Spleen (tissue), 11 donors: ENCODE measurements at regions not wholly inside any gene's neighbourhood (a gene's known extent, or its start where the extent isn't known, plus 50 kb on each side); places are given as distances from the start of the nearest gene placed in this dataset.

Experiments
- DNase-seq: peaks from one replicate; pipeline ENCODE4 v3.0.0-alpha.2; 2020
- H3K27ac ChIP-seq, 8 donors: fragments of 200-600 bp; sonication (generic) in 7 of 8; 1 replicate in 4 of 8; 2 replicates in 4 of 8; pipeline versions ENCODE4 v1.5.0 to v1.8.0; 2016 to 2021; ENCODE audit warnings: inconsistent platforms in 4 of 8, mild to moderate bottlenecking in 4 of 8, moderate library complexity in 1 of 8
- H3K27me3 ChIP-seq, 7 donors: fragments of 200-600 bp; sonication (generic) in 6 of 7; replicated peaks in 1 of 7; 1 replicate in 4 of 7; 2 replicates in 3 of 7; pipeline versions ENCODE4 v1.5.0 to v1.8.0; 2016 to 2021; ENCODE audit warnings: inconsistent platforms in 3 of 7, mild to moderate bottlenecking in 1 of 7
- H3K36me3 ChIP-seq, 6 donors: fragments of 200-600 bp; sonication (generic) in 5 of 6; 1 replicate in 4 of 6; 2 replicates in 2 of 6; pipeline versions ENCODE4 v1.5.0 to v1.8.0; 2016 to 2021; ENCODE audit warnings: inconsistent platforms in 2 of 6
- H3K4me1 ChIP-seq, 6 donors: fragments of 200-600 bp; sonication (generic) in 5 of 6; 1 replicate in 3 of 6; 2 replicates in 3 of 6; pipeline versions ENCODE4 v1.5.0 to v1.8.0; 2016 to 2021; ENCODE audit warnings: inconsistent platforms in 3 of 6
- H3K4me3 ChIP-seq, 8 donors: fragments of 200-600 bp; sonication (generic) in 7 of 8; 1 replicate in 4 of 8; 2 replicates in 4 of 8; pipeline versions ENCODE4 v1.5.0 to v1.8.0; 2016 to 2021; ENCODE audit warnings: inconsistent platforms in 4 of 8, mild to moderate bottlenecking in 4 of 8, moderate library complexity in 2 of 8
- H3K9me3 ChIP-seq, 8 donors: fragments of 200-600 bp; sonication (generic) in 7 of 8; 1 replicate in 4 of 8; 2 replicates in 4 of 8; pipeline versions ENCODE4 v1.5.0 to v1.8.0; 2016 to 2021; ENCODE audit warnings: inconsistent platforms in 4 of 8
- CTCF ChIP-seq, 11 experiments: fragments of 200-600 bp in 7 of 11; fragments of 450-650 bp in 4 of 11; sonication (generic) in 4 of 11; IDR thresholded peaks in 8 of 11; conservative IDR thresholded peaks in 3 of 11; 1 replicate in 7 of 11; 2 replicates in 4 of 11; pipeline versions ENCODE4 v1.4.0 to v1.8.0; 2016 to 2021; ENCODE audit warnings: antibody characterized with exemption in 11 of 11, inconsistent platforms in 4 of 11, mild to moderate bottlenecking in 1 of 11
- POLR2A ChIP-seq, 3 donors: fragments of 450-650 bp; IDR thresholded peaks; one replicate each; pipeline ENCODE4 v1.5.1; 2017; ENCODE audit warnings: antibody characterized with exemption in 3 of 3, mild to moderate bottlenecking in 1 of 3
- POLR2AphosphoS5 ChIP-seq, 3 donors: sonication (generic); formaldehyde crosslinking; IDR thresholded peaks; one replicate each; pipeline ENCODE4 v1.5.1; 2017; ENCODE audit warnings: antibody characterized with exemption in 3 of 3
- WGBS, 5 donors: extraction: QIAGEN DNeasy Blood & Tissue Kit in 3 of 5; methylation state at CpG; one replicate each; pipeline versions ENCODE4 v1.1.5 to v1.1.7; 2013 to 2018; 5-methylcytosine and 5-hydroxymethylcytosine counted together
- intact Hi-C: fragments of 100-400 bp; cut with DNase I; formaldehyde crosslinking; loops from one replicate; pipeline ENCODE4 v1.15.0; 2023; ENCODE audit warnings: low total_unique reads
- donor health status: healthy with polysubstance abuse.
- donor health status: DM: no; HTN: no; CAD: no; lungs with moderate emphysema.
- donor health status: DM: no; HTN: no; CAD: no.
- donor health status: Bipolar disorder and iron deficiency.
- donor health status: healthy.
- donor health status: DM: no; HTN: no; CAD: no.
- donor health status: DM: yes; HTN: yes; CAD: no.

- Histone ChIP-seq H3K4me3 (no peak overlapping the region), H3K36me3 (no peaks in the 10 kb centered on the region), H3K27me3 (peaks cover 0 to 4% (median 0%) of the 10 kb centered on the region in 7 donors), H3K4me1 (peaks cover 0 to 10% (median 7%) of the 10 kb centered on the region in 6 donors), H3K27ac (no peak overlapping the region), H3K9me3 (peaks cover 0 to 3% (median 0%) of the 10 kb centered on the region in 8 donors)
- TF ChIP-seq CTCF (IDR thresholded peaks at IDR 0.05 in 8 of 11, conservative IDR thresholded peaks at IDR 0.05 in 3 of 11) (no peak), POLR2A (IDR thresholded peaks at IDR 0.05) (no peak), POLR2AphosphoS5 (IDR thresholded peaks at IDR 0.05) (no peak)
- intact Hi-C loops = loop anchor here (5.0 kb wide), 1 partner anchor 599 kb away; no protein-coding TSS in a partner anchor
- 18 to 32% (median 30%) methylated on average over 1 of the region's 1 CpG for WGBS, 5 donors
- DNase-seq = no peak
These were observed 818.0 kb downstream of the MAFB start for GRCh38 chr20:39871013-39871412.

DNA sequence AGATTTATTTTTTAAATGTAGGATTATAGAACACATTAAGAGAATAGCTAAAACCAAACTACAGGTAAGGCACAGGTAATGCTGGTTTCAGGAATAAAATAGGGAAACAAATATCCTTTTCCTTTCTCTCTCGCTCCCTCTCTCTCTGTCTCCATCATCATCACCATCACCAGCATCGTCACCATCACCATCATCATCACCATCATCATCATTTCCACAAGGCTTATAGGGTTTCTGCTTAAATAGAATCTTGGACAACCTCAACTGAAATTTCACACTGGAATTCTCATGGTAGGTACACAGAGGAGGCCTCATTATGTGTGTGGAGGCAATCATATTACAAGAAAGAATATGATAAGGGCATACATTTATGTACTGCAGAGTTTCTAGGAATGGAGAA is 823.6 kb downstream of the MAFB start:
- no peaks in the 10 kb centered on the region for H3K36me3 ChIP-seq
- TF ChIP-seq CTCF (IDR thresholded peaks at IDR 0.05 in 8 of 11, conservative IDR thresholded peaks at IDR 0.05 in 3 of 11) (no peak), POLR2A (IDR thresholded peaks at IDR 0.05) (no peak), POLR2AphosphoS5 (IDR thresholded peaks at IDR 0.05) (no peak)
- H3K9me3 ChIP-seq = peaks cover 0 to 3% (median 0%) of the 10 kb centered on the region in 8 donors
- no peaks in the 10 kb centered on the region for H3K4me1 ChIP-seq
- no peak overlapping the region for H3K27ac ChIP-seq
- H3K27me3 ChIP-seq = peaks cover 0 to 4% (median 0%) of the 10 kb centered on the region in 7 donors
- 73 to 94% (median 92%) methylated on average over 2 of the region's 2 CpGs for WGBS, 5 donors
- no peak for DNase-seq
- no peak overlapping the region for H3K4me3 ChIP-seq
- intact Hi-C loops = no loop called here

DNA sequence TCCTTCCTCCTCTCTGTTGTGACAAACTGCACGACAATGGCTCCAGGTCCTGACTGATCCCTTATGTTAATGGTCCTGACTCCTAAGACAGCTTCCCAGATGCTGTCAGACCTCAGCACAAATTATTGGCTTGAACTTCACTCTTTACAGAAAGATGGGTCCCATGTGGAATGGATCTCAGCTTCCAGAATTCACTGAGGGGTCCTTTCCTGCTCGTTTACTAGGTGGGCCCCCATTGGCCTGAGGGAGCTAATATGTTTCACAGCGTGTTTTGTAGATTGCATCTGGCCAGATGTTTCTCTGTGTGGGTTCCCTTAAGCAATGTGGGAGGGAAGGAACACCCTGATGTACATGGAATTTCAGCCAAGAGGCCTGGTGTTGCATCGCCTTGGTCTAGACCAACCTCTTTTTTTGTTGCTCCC is 826.6 kb downstream of the MAFB start:
- no peaks in the 10 kb centered on the region for H3K9me3 ChIP-seq
- H3K4me3 ChIP-seq = no peak overlapping the region
- peaks cover 0 to 4% (median 0%) of the 10 kb centered on the region in 7 donors for H3K27me3 ChIP-seq
- WGBS, 5 donors = 52 to 68% (median 60%) methylated on average over 4 of the region's 4 CpGs
- no peak overlapping the region for H3K27ac ChIP-seq
- no peak for DNase-seq
- TF ChIP-seq CTCF (IDR thresholded peaks at IDR 0.05 in 8 of 11, conservative IDR thresholded peaks at IDR 0.05 in 3 of 11) (no peak), POLR2A (IDR thresholded peaks at IDR 0.05) (no peak), POLR2AphosphoS5 (IDR thresholded peaks at IDR 0.05) (no peak)
- H3K36me3 ChIP-seq = no peaks in the 10 kb centered on the region
- intact Hi-C loops = no loop called here
- H3K4me1 ChIP-seq = no peaks in the 10 kb centered on the region

GRCh38 chr20:39861381-39861780 is 827.7 kb downstream of the MAFB start:
- Histone ChIP-seq H3K27ac (no peak overlapping the region), H3K4me3 (no peak overlapping the region), H3K27me3 (no peaks in the 10 kb centered on the region), H3K36me3 (no peaks in the 10 kb centered on the region), H3K4me1 (no peaks in the 10 kb centered on the region), H3K9me3 (no peaks in the 10 kb centered on the region)
- no peak for TF ChIP-seq POLR2A (IDR thresholded peaks at IDR 0.05)
- TF ChIP-seq POLR2AphosphoS5 (IDR thresholded peaks at IDR 0.05) = no peak
- TF ChIP-seq CTCF (IDR thresholded peaks at IDR 0.05 in 8 of 11, conservative IDR thresholded peaks at IDR 0.05 in 3 of 11) = no peak
- no peak for DNase-seq
- intact Hi-C loops = no loop called here
- 69 to 91% (median 74%) methylated on average over 1 of the region's 1 CpG for WGBS, 5 donors
